BLaER1 treated with 17β-estradiol and CSF1 and Interleukin-3, amounts not matched to agents 10 nM and 100 nM (cell line): ENCODE measurements at regions not wholly inside any gene's neighbourhood (a gene's known extent, or its start where the extent isn't known, plus 50 kb on each side); places are given as distances from the start of the nearest gene placed in this dataset.

ENCODE experiments used
- H3K27ac ChIP-seq, 11 experiments: shearing (Covaris generic); formaldehyde crosslinking; 2 replicates each; pipeline ENCODE4 v1.8.1; 2022
- H3K27me3 ChIP-seq, 11 experiments: shearing (Covaris generic); formaldehyde crosslinking; 2 replicates each; pipeline ENCODE4 v1.8.1; 2022
- H3K36me3 ChIP-seq, 11 experiments: shearing (Covaris generic); formaldehyde crosslinking; 2 replicates each; pipeline ENCODE4 v1.8.1; 2022
- H3K4me1 ChIP-seq, 10 experiments: shearing (Covaris generic); formaldehyde crosslinking; 2 replicates each; pipeline ENCODE4 v1.8.1; 2022
- H3K4me2 ChIP-seq, 11 experiments: shearing (Covaris generic); formaldehyde crosslinking; 2 replicates each; pipeline ENCODE4 v1.8.1; 2022
- H3K4me3 ChIP-seq, 10 experiments: shearing (Covaris generic); formaldehyde crosslinking; 2 replicates each; pipeline ENCODE4 v1.8.1; 2022
- H3K9ac ChIP-seq, 11 experiments: shearing (Covaris generic); formaldehyde crosslinking; 2 replicates each; pipeline ENCODE4 v1.8.1; 2022
- H3K9me3 ChIP-seq, 11 experiments: shearing (Covaris generic); formaldehyde crosslinking; replicated peaks in 1 of 11; 2 replicates each; pipeline ENCODE4 v1.8.1; 2022
- H4K20me1 ChIP-seq, 11 experiments: shearing (Covaris generic); formaldehyde crosslinking; 2 replicates each; pipeline ENCODE4 v1.8.1; 2022
- Cebpa-rat ChIP-seq, 11 experiments: shearing (Covaris generic); IDR thresholded peaks; 2 replicates each; pipeline ENCODE4 v1.8.1; 2022

- Histone ChIP-seq H3K4me2 (no peak overlapping the region), H3K4me1 (no peaks in the 10 kb centered on the region), H3K9me3 (peaks cover 17 to 32% (median 27%) of the 10 kb centered on the region in 11 experiments), H4K20me1 (no peaks in the 10 kb centered on the region), H3K36me3 (no peaks in the 10 kb centered on the region; a peak in 1 of 22 replicates), H3K27me3 (no peaks in the 10 kb centered on the region), H3K27ac (no peak overlapping the region), H3K9ac (no peak overlapping the region), H3K4me3 (no peak overlapping the region)
- no peak for TF ChIP-seq Cebpa-rat (IDR thresholded peaks at IDR 0.05)
Measured at GRCh38 chr7:4394736-4395135, 287.4 kb upstream of the FOXK1 start.

- H3K4me1 ChIP-seq, result no peaks in the 10 kb centered on the region
- H3K27ac ChIP-seq, result no peak overlapping the region
- no peak overlapping the region for H3K4me3 ChIP-seq
- no peaks in the 10 kb centered on the region for H3K27me3 ChIP-seq
- H3K4me2 ChIP-seq, result no peak overlapping the region
- no peaks in the 10 kb centered on the region for H4K20me1 ChIP-seq
- H3K36me3 ChIP-seq, result no peaks in the 10 kb centered on the region; a peak in 1 of 22 replicates
- no peak for TF ChIP-seq Cebpa-rat (IDR thresholded peaks at IDR 0.05)
- peaks cover 22 to 49% (median 29%) of the 10 kb centered on the region in 11 experiments; a peak in 21 of 22 replicates for H3K9me3 ChIP-seq
- H3K9ac ChIP-seq, result no peak overlapping the region
Measured at GRCh38 chr7:4399121-4399520, 283.0 kb upstream of the FOXK1 start.

GRCh38 chr7:4399596-4399995 lies 282.5 kb upstream of the FOXK1 start:
- no peak overlapping the region for H3K4me3 ChIP-seq
- no peak for TF ChIP-seq Cebpa-rat (IDR thresholded peaks at IDR 0.05)
- no peak overlapping the region for H3K4me2 ChIP-seq
- H3K27ac ChIP-seq, result no peak overlapping the region
- H3K9ac ChIP-seq, result no peak overlapping the region
- H3K36me3 ChIP-seq, result no peaks in the 10 kb centered on the region; a peak in 1 of 22 replicates
- H3K4me1 ChIP-seq, result no peaks in the 10 kb centered on the region
- H4K20me1 ChIP-seq, result no peaks in the 10 kb centered on the region
- H3K27me3 ChIP-seq, result no peaks in the 10 kb centered on the region
- H3K9me3 ChIP-seq, result peaks cover 21 to 49% (median 33%) of the 10 kb centered on the region in 11 experiments

GRCh38 chr7:4406288-4407058 lies 275.6 kb upstream of the FOXK1 start:
- Histone ChIP-seq H3K27ac (no peak overlapping the region), H4K20me1 (no peaks in the 10 kb centered on the region)

DNA sequence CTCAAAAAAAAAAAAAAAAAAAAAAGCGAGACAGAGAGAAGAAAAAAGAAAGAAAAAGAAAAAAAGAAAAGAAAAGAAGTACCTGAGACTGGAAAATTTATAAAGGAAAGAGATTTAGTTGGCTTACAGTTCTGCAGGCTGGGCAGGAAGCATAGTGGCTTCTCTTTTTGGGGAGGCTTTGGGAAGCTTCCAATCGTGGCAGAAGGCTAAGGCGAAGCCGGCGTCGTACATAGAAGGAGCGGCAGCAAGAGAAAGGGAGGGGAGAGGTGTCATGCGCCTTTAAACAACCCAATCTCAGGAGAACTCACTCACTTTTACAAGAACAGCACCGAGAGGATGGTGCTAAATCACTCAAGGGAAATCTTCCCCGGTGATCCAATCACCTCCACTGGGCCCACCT lies 272.1 kb upstream of the FOXK1 start:
- H3K9ac ChIP-seq, result no peak overlapping the region
- no peak overlapping the region for H3K4me2 ChIP-seq
- no peaks in the 10 kb centered on the region; a peak in 1 of 20 replicates for H3K4me1 ChIP-seq
- TF ChIP-seq Cebpa-rat (IDR thresholded peaks at IDR 0.05), result no peak
- no peaks in the 10 kb centered on the region for H3K36me3 ChIP-seq
- H3K27me3 ChIP-seq, result no peaks in the 10 kb centered on the region
- H3K9me3 ChIP-seq, result peaks cover 17 to 31% (median 27%) of the 10 kb centered on the region in 11 experiments
- H4K20me1 ChIP-seq, result no peaks in the 10 kb centered on the region
- no peak overlapping the region for H3K27ac ChIP-seq
- no peak overlapping the region for H3K4me3 ChIP-seq

More at GRCh38 chr7:4406288-4407058, 275.6 kb upstream of the FOXK1 start:
- TF ChIP-seq Cebpa-rat (IDR thresholded peaks at IDR 0.05), result no peak
- Histone ChIP-seq H3K9ac (no peak overlapping the region), H3K4me1 (no peaks in the 10 kb centered on the region), H3K9me3 (peaks cover 15 to 42% (median 31%) of the 10 kb centered on the region in 11 experiments), H3K4me3 (no peak overlapping the region), H3K27me3 (no peaks in the 10 kb centered on the region), H3K4me2 (no peak overlapping the region), H3K36me3 (no peaks in the 10 kb centered on the region)

- no peak for TF ChIP-seq Cebpa-rat (IDR thresholded peaks at IDR 0.05)
- Histone ChIP-seq H3K27me3 (no peaks in the 10 kb centered on the region), H3K4me2 (no peak overlapping the region), H3K9me3 (peaks cover 16 to 30% (median 23%) of the 10 kb centered on the region in 11 experiments), H4K20me1 (no peaks in the 10 kb centered on the region), H3K27ac (no peak overlapping the region), H3K36me3 (no peaks in the 10 kb centered on the region), H3K4me1 (no peaks in the 10 kb centered on the region; a peak in 1 of 20 replicates), H3K9ac (no peak overlapping the region), H3K4me3 (no peak overlapping the region)
Measured at GRCh38 chr7:4416396-4417056, 265.6 kb upstream of the FOXK1 start.

- Histone ChIP-seq H3K4me3 (no peak overlapping the region), H3K27ac (no peak overlapping the region), H4K20me1 (no peaks in the 10 kb centered on the region), H3K27me3 (no peaks in the 10 kb centered on the region), H3K4me1 (peaks cover 0 to 50% (median 0%) of the 10 kb centered on the region in 10 experiments; a peak in 4 of 20 replicates), H3K4me2 (peak overlapping the region in 2 of 11 experiments; percentile 48 to 62; a peak in 4 of 22 replicates), H3K9me3 (peaks cover 18 to 36% (median 24%) of the 10 kb centered on the region in 11 experiments), H3K9ac (no peak overlapping the region), H3K36me3 (no peaks in the 10 kb centered on the region)
- TF ChIP-seq Cebpa-rat (IDR thresholded peaks at IDR 0.05), result no peak
Measured at GRCh38 chr7:4428526-4428925, 253.6 kb upstream of the FOXK1 start.

- no peak for TF ChIP-seq Cebpa-rat (IDR thresholded peaks at IDR 0.05)
- Histone ChIP-seq H3K36me3 (no peaks in the 10 kb centered on the region), H3K4me3 (no peak overlapping the region), H3K9me3 (peaks cover 12 to 32% (median 18%) of the 10 kb centered on the region in 11 experiments), H3K9ac (no peak overlapping the region), H4K20me1 (no peaks in the 10 kb centered on the region), H3K27me3 (no peaks in the 10 kb centered on the region), H3K4me2 (no peak overlapping the region), H3K27ac (no peak overlapping the region), H3K4me1 (peaks cover 0 to 44% (median 0%) of the 10 kb centered on the region in 10 experiments; a peak in 4 of 20 replicates)
Measured at GRCh38 chr7:4430227-4430626, 251.9 kb upstream of the FOXK1 start.

- H3K4me2 ChIP-seq, result no peak overlapping the region
- H3K9ac ChIP-seq, result no peak overlapping the region
- TF ChIP-seq Cebpa-rat (IDR thresholded peaks at IDR 0.05), result no peak
- no peaks in the 10 kb centered on the region for H4K20me1 ChIP-seq
- no peak overlapping the region for H3K4me3 ChIP-seq
- H3K4me1 ChIP-seq, result peaks cover 0 to 9% (median 0%) of the 10 kb centered on the region in 10 experiments; a peak in 1 of 20 replicates
- peaks cover 12 to 24% (median 17%) of the 10 kb centered on the region in 11 experiments for H3K9me3 ChIP-seq
- no peaks in the 10 kb centered on the region for H3K36me3 ChIP-seq
- no peaks in the 10 kb centered on the region for H3K27me3 ChIP-seq
- no peak overlapping the region for H3K27ac ChIP-seq
Measured at GRCh38 chr7:4434306-4434705, 247.8 kb upstream of the FOXK1 start.
